Testis (tissue), 2 donors: ENCODE measurements at regions not wholly inside any gene's neighbourhood (a gene's known extent, or its start where the extent isn't known, plus 50 kb on each side); places are given as distances from the start of the nearest gene placed in this dataset.

ENCODE experiments used
- DNase-seq: peaks from one replicate; pipeline ENCODE4 v3.0.0-alpha.2; 2019
- H3K27ac ChIP-seq, 2 donors: fragments of 200-600 bp; sonication (generic); one replicate each; pipeline ENCODE4 v1.5.1; 2019
- H3K27me3 ChIP-seq: fragments of 200-600 bp; sonication (generic); one replicate; pipeline ENCODE4 v1.5.1; 2019
- H3K36me3 ChIP-seq: fragments of 200-600 bp; sonication (generic); one replicate; pipeline ENCODE4 v1.5.1; 2017; ENCODE audit warnings: low read depth; ENCODE audit errors: missing control alignments
- H3K4me1 ChIP-seq: fragments of 200-600 bp; sonication (generic); one replicate; pipeline ENCODE4 v1.5.1; 2019
- H3K4me3 ChIP-seq, 2 donors: fragments of 200-600 bp; sonication (generic); one replicate each; pipeline ENCODE4 v1.5.1; 2017 to 2019
- H3K9me3 ChIP-seq: fragments of 200-600 bp; sonication (generic); one replicate; pipeline ENCODE4 v1.5.1; 2017
- CTCF ChIP-seq, 3 experiments: fragments of 450-650 bp in 2 of 3; fragments of 200-600 bp in 1 of 3; sonication (generic) in 1 of 3; IDR thresholded peaks; one replicate each; pipeline ENCODE4 v1.5.1; 2016 to 2019; ENCODE audit warnings: antibody characterized with exemption in 3 of 3, mild to moderate bottlenecking in 2 of 3, moderate library complexity in 1 of 3
- POLR2A ChIP-seq: fragments of 450-650 bp; IDR thresholded peaks from one replicate; pipeline ENCODE4 v1.6.1; 2017; ENCODE audit warnings: antibody characterized with exemption, mild to moderate bottlenecking, moderate library complexity
- WGBS, 2 donors: methylation state at CpG; one replicate each; pipeline ENCODE4 v1.1.5; 2018; 5-methylcytosine and 5-hydroxymethylcytosine counted together
- intact Hi-C: fragments of 100-400 bp; cut with DNase I; formaldehyde crosslinking; loops from one replicate; pipeline ENCODE4 v1.15.1; 2023; ENCODE audit warnings: low total_unique reads

- no peaks in the 10 kb centered on the region for H3K36me3 ChIP-seq
- no peaks in the 10 kb centered on the region for H3K27me3 ChIP-seq
- H3K9me3 ChIP-seq = no peaks in the 10 kb centered on the region
- TF ChIP-seq CTCF (IDR thresholded peaks at IDR 0.05) (no peak), POLR2A (no peak)
- H3K4me3 ChIP-seq = no peak overlapping the region
- 70 to 92% methylated on average over 1 of the region's 1 CpG for WGBS, 2 donors
- intact Hi-C loops = no loop called here
- no peak for DNase-seq
- H3K4me1 ChIP-seq = no peaks in the 10 kb centered on the region
- no peak overlapping the region for H3K27ac ChIP-seq
Measured at GRCh38 chr2:153761936-153762335, 109.8 kb upstream of the GALNT13 start.

GRCh38 chr2:153766415-153766814, 105.3 kb upstream of the GALNT13 start:
- Histone ChIP-seq H3K9me3 (no peaks in the 10 kb centered on the region), H3K27ac (no peak overlapping the region), H3K36me3 (no peaks in the 10 kb centered on the region), H3K4me1 (no peaks in the 10 kb centered on the region), H3K27me3 (no peaks in the 10 kb centered on the region), H3K4me3 (no peak overlapping the region)
- TF ChIP-seq POLR2A = no peak
- no peak for TF ChIP-seq CTCF (IDR thresholded peaks at IDR 0.05)
- intact Hi-C loops = no loop called here
- DNase-seq = no peak

GRCh38 chr2:153770359-153770991, 101.2 kb upstream of the GALNT13 start:
- Histone ChIP-seq H3K27me3 (no peaks in the 10 kb centered on the region), H3K4me3 (no peak overlapping the region), H3K4me1 (no peaks in the 10 kb centered on the region), H3K27ac (no peak overlapping the region), H3K36me3 (no peaks in the 10 kb centered on the region), H3K9me3 (no peaks in the 10 kb centered on the region)
- no peak for DNase-seq
- intact Hi-C loops = no loop called here
- TF ChIP-seq CTCF (IDR thresholded peaks at IDR 0.05) = peak in 2 of 3 experiments; percentile 21 to 25
- no peak for TF ChIP-seq POLR2A
- 42 to 56% methylated on average over 4 of the region's 4 CpGs for WGBS, 2 donors

GRCh38 chr2:153780241-153780640, 91.5 kb upstream of the GALNT13 start:
- no peak overlapping the region for H3K27ac ChIP-seq
- DNase-seq = no peak
- 82 to 91% methylated on average over 2 of the region's 2 CpGs for WGBS, 2 donors
- H3K9me3 ChIP-seq = no peaks in the 10 kb centered on the region
- intact Hi-C loops = no loop called here
- H3K4me3 ChIP-seq = no peak overlapping the region
- H3K4me1 ChIP-seq = no peaks in the 10 kb centered on the region
- no peaks in the 10 kb centered on the region for H3K36me3 ChIP-seq
- no peak for TF ChIP-seq CTCF (IDR thresholded peaks at IDR 0.05)
- no peak for TF ChIP-seq POLR2A
- no peaks in the 10 kb centered on the region for H3K27me3 ChIP-seq

- TF ChIP-seq POLR2A (no peak), CTCF (IDR thresholded peaks at IDR 0.05) (no peak)
- H3K27me3 ChIP-seq = no peaks in the 10 kb centered on the region
- 64 to 85% methylated on average over 3 to 5 of the region's 5 CpGs for WGBS, 2 donors
- H3K9me3 ChIP-seq = no peaks in the 10 kb centered on the region
- DNase-seq = no peak
- no peaks in the 10 kb centered on the region for H3K4me1 ChIP-seq
- intact Hi-C loops = no loop called here
- H3K27ac ChIP-seq = no peak overlapping the region
- no peak overlapping the region for H3K4me3 ChIP-seq
- no peaks in the 10 kb centered on the region for H3K36me3 ChIP-seq
Measured at GRCh38 chr2:153786016-153786415, 85.7 kb upstream of the GALNT13 start.
